ENCODE measurements at regions not wholly inside any gene's neighbourhood (a gene's known extent, or its start where the extent isn't known, plus 50 kb on each side); places are given as distances from the start of the nearest gene placed in this dataset.

DNA sequence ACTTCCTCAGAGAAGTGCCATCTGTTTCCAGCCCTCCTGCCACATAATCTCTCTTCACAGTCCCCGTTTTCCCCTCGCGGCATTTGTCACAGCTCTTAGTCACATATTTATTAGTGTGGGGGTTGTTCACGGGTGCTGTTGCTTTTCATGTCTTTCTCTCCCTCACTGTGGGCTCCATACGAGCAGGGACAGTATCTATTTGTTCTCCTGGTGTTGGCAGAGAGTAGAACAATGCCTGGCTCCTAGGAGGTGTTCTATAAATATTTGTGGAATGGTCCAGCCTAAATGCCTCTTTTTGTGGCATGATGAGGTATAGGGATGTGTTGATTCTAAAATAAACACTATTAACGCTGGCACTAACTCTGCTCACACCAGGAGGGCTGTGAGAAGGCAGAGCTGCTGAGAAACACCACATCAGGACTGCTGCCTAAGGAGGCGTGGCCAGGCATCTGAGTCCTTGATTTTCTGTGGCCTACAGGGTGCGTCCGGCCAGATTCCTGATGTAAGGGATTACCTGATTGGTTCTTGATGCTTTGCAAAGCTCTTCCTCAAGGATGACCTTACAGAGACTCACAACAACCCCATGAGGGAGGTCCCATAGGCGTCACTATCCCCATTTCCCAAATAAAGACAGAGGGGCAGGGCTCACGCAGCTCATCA is 219.8 kb upstream of the ARID1B start:
- Histone ChIP-seq H4K20me1 (ENCODE audit: control insufficient read depth, extremely low read depth, insufficient read depth, low read length) (no peaks in the 10 kb centered on the region), H3K9ac (ENCODE audit: control insufficient read depth, extremely low read depth, insufficient read depth, low read length) (no peak overlapping the region), H3K27me3 (ENCODE audit: control insufficient read depth, extremely low read depth, insufficient read depth, low read length) (no peaks in the 10 kb centered on the region), H3K79me2 (ENCODE audit: control insufficient read depth, insufficient read depth, low read length) (no peaks in the 10 kb centered on the region), H3K4me3 (ENCODE audit: control insufficient read depth in 2 of 3, extremely low read depth in 1 of 3, insufficient read depth in 2 of 3, low read depth in 1 of 3, low read length in 3 of 3) (no peak overlapping the region), H2AFZ (ENCODE audit: control insufficient read depth, low read length) (no peak overlapping the region), H3K9me3 (ENCODE audit: control insufficient read depth, low read depth, low read length) (no peaks in the 10 kb centered on the region), H3K36me3 (ENCODE audit: control insufficient read depth in 2 of 2, extremely low read depth in 1 of 2, insufficient read depth in 2 of 2, low read length in 2 of 2) (no peaks in the 10 kb centered on the region), H3K9me1 (ENCODE audit: control insufficient read depth, extremely low read depth, insufficient read depth, low read length) (no peaks in the 10 kb centered on the region), H3K4me2 (ENCODE audit: control insufficient read depth, extremely low read depth, insufficient read depth, low read depth, low read length) (no peak overlapping the region), H3K27ac (ENCODE audit: control insufficient read depth, insufficient read depth, low read length) (no peak overlapping the region), H3K4me1 (ENCODE audit: control insufficient read depth, extremely low read depth, insufficient read depth, low read length) (no peaks in the 10 kb centered on the region)
- dilution Hi-C loops (cut with MboI; ENCODE audit: extremely low pct_ligation_motif_present, low sequenced_read_pairs), result no loop called here
- no peak for FAIRE-seq
- no peak for DNase-seq (ENCODE audit: low read depth, low spot score)
- TF ChIP-seq CTCF (optimal IDR thresholded peaks at IDR 0.05 in 1 of 3, IDR thresholded peaks at IDR 0.05 in 1 of 3, conservative IDR thresholded peaks at IDR 0.05 in 1 of 3; ENCODE audit: extremely low read depth in 1 of 3, insufficient read depth in 2 of 3, low read length in 3 of 3) (no peak), EZH2 (IDR thresholded peaks at IDR 0.05; ENCODE audit: low read length) (no peak)

GRCh38 chr6:156556811-156557210 is 220.4 kb upstream of the ARID1B start:
- H3K27me3 ChIP-seq (ENCODE audit: control insufficient read depth, extremely low read depth, insufficient read depth, low read length), result no peaks in the 10 kb centered on the region
- H3K9me1 ChIP-seq (ENCODE audit: control insufficient read depth, extremely low read depth, insufficient read depth, low read length), result no peaks in the 10 kb centered on the region
- H3K79me2 ChIP-seq (ENCODE audit: control insufficient read depth, insufficient read depth, low read length), result no peaks in the 10 kb centered on the region
- H3K27ac ChIP-seq (ENCODE audit: control insufficient read depth, insufficient read depth, low read length), result no peak overlapping the region
- H3K4me1 ChIP-seq (ENCODE audit: control insufficient read depth, extremely low read depth, insufficient read depth, low read length), result no peaks in the 10 kb centered on the region
- H4K20me1 ChIP-seq (ENCODE audit: control insufficient read depth, extremely low read depth, insufficient read depth, low read length), result no peaks in the 10 kb centered on the region
- dilution Hi-C loops (cut with MboI; ENCODE audit: extremely low pct_ligation_motif_present, low sequenced_read_pairs), result no loop called here
- no peak for FAIRE-seq
- no peaks in the 10 kb centered on the region for H3K9me3 ChIP-seq (ENCODE audit: control insufficient read depth, low read depth, low read length)
- no peak for DNase-seq (ENCODE audit: low read depth, low spot score)
- H2AFZ ChIP-seq (ENCODE audit: control insufficient read depth, low read length), result no peak overlapping the region
- no peak overlapping the region for H3K4me2 ChIP-seq (ENCODE audit: control insufficient read depth, extremely low read depth, insufficient read depth, low read depth, low read length)
- TF ChIP-seq CTCF (optimal IDR thresholded peaks at IDR 0.05 in 1 of 3, IDR thresholded peaks at IDR 0.05 in 1 of 3, conservative IDR thresholded peaks at IDR 0.05 in 1 of 3; ENCODE audit: extremely low read depth in 1 of 3, insufficient read depth in 2 of 3, low read length in 3 of 3) (no peak), EZH2 (IDR thresholded peaks at IDR 0.05; ENCODE audit: low read length) (no peak)
- no peak overlapping the region for H3K9ac ChIP-seq (ENCODE audit: control insufficient read depth, extremely low read depth, insufficient read depth, low read length)
- H3K36me3 ChIP-seq (ENCODE audit: control insufficient read depth in 2 of 2, extremely low read depth in 1 of 2, insufficient read depth in 2 of 2, low read length in 2 of 2), result no peaks in the 10 kb centered on the region
- no peak overlapping the region for H3K4me3 ChIP-seq (ENCODE audit: control insufficient read depth in 2 of 3, extremely low read depth in 1 of 3, insufficient read depth in 2 of 3, low read depth in 1 of 3, low read length in 3 of 3)

All from keratinocyte (primary cell).